Tibial nerve (tissue), 4 donors: ENCODE measurements at regions not wholly inside any gene's neighbourhood (a gene's known extent, or its start where the extent isn't known, plus 50 kb on each side); places are given as distances from the start of the nearest gene placed in this dataset.

Experiments
- DNase-seq, 2 donors: peaks; one replicate each; pipeline ENCODE4 v3.0.0-alpha.2; 2019; ENCODE audit warnings: low spot score in 2 of 2
- H3K27ac ChIP-seq, 4 donors: fragments of 200-600 bp; sonication (generic) in 3 of 4; one replicate each; pipeline ENCODE4 v1.5.1; 2017 to 2019; ENCODE audit warnings: mild to moderate bottlenecking in 1 of 4
- H3K27me3 ChIP-seq, 2 donors: fragments of 200-600 bp; sonication (generic) in 1 of 2; one replicate each; pipeline versions ENCODE4 v1.5.1 to v1.6.0; 2017 to 2019
- H3K36me3 ChIP-seq, 3 donors: fragments of 200-600 bp; sonication (generic); one replicate each; pipeline ENCODE4 v1.5.1; 2018 to 2019
- H3K4me1 ChIP-seq, 4 donors: fragments of 200-600 bp; sonication (generic) in 3 of 4; one replicate each; pipeline ENCODE4 v1.5.1; 2017 to 2019
- H3K4me3 ChIP-seq, 4 donors: fragments of 200-600 bp; sonication (generic) in 3 of 4; one replicate each; pipeline ENCODE4 v1.5.1; 2017 to 2019; ENCODE audit warnings: mild to moderate bottlenecking in 1 of 4, moderate library complexity in 1 of 4
- H3K9me3 ChIP-seq, 4 donors: fragments of 200-600 bp; sonication (generic) in 3 of 4; one replicate each; pipeline ENCODE4 v1.5.1; 2017 to 2019
- EP300 ChIP-seq, 2 donors: sonication (generic); formaldehyde crosslinking; IDR thresholded peaks; one replicate each; pipeline ENCODE4 v1.6.1; 2017; ENCODE audit warnings: antibody characterized with exemption in 2 of 2, mild to moderate bottlenecking in 1 of 2
- POLR2A ChIP-seq, 2 donors: fragments of 450-650 bp; IDR thresholded peaks; one replicate each; pipeline ENCODE4 v1.6.1; 2017; ENCODE audit warnings: antibody characterized with exemption in 2 of 2, mild to moderate bottlenecking in 2 of 2, moderate library complexity in 2 of 2
- WGBS, 2 donors: methylation state at CpG; one replicate each; pipeline ENCODE4 v1.1.5; 2018; 5-methylcytosine and 5-hydroxymethylcytosine counted together
- TF ChIP-seq, protein P1 (sequence below), 5 experiments: fragments of 200-600 bp in 3 of 5; fragments of 450-650 bp in 2 of 5; sonication (generic) in 3 of 5; IDR thresholded peaks; one replicate each; pipeline ENCODE4 v1.5.1; 2016 to 2019; ENCODE audit warnings: antibody characterized with exemption in 5 of 5, mild to moderate bottlenecking in 3 of 5, moderate library complexity in 2 of 5

GRCh38 chr12:11559626-11560340 lies 89.7 kb upstream of the ETV6 start:
- no peaks in the 10 kb centered on the region for H3K9me3 ChIP-seq
- H3K36me3 ChIP-seq = no peaks in the 10 kb centered on the region
- H3K4me3 ChIP-seq = no peak overlapping the region
- no peak overlapping the region for H3K27ac ChIP-seq
- 86 to 94% methylated on average over 3 of the region's 3 CpGs for WGBS, 2 donors
- no peak for DNase-seq
- H3K4me1 ChIP-seq = no peaks in the 10 kb centered on the region
- no peak for TF ChIP-seq EP300 (IDR thresholded peaks at IDR 0.05)
- TF ChIP-seq POLR2A (IDR thresholded peaks at IDR 0.05) = no peak
- TF ChIP-seq, protein P1, sequence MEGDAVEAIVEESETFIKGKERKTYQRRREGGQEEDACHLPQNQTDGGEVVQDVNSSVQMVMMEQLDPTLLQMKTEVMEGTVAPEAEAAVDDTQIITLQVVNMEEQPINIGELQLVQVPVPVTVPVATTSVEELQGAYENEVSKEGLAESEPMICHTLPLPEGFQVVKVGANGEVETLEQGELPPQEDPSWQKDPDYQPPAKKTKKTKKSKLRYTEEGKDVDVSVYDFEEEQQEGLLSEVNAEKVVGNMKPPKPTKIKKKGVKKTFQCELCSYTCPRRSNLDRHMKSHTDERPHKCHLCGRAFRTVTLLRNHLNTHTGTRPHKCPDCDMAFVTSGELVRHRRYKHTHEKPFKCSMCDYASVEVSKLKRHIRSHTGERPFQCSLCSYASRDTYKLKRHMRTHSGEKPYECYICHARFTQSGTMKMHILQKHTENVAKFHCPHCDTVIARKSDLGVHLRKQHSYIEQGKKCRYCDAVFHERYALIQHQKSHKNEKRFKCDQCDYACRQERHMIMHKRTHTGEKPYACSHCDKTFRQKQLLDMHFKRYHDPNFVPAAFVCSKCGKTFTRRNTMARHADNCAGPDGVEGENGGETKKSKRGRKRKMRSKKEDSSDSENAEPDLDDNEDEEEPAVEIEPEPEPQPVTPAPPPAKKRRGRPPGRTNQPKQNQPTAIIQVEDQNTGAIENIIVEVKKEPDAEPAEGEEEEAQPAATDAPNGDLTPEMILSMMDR (IDR thresholded peaks at IDR 0.05) = no peak
- H3K27me3 ChIP-seq = no peaks in the 10 kb centered on the region

DNA sequence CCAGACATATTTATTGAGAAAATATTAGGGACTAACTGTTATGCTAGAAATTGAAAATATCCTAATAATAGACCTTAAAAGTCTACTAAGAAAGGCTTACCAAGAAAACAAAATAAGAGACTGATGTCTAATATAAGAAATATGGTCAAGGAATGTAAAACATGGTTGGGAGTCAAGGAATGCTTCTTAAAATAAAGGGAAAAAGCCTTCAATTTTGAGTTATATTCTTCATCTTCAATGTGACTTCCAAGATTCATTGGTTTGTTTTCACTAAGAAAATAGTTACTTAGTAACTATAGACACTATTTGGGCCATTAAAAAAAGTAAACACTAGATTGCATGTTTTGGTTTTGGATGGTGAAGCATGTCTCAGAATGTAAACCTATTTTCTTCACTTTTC lies 88.1 kb upstream of the ETV6 start:
- H3K4me3 ChIP-seq = no peak overlapping the region
- H3K4me1 ChIP-seq = no peaks in the 10 kb centered on the region
- no peaks in the 10 kb centered on the region for H3K36me3 ChIP-seq
- H3K27me3 ChIP-seq = no peaks in the 10 kb centered on the region
- H3K27ac ChIP-seq = no peak overlapping the region
- no peaks in the 10 kb centered on the region for H3K9me3 ChIP-seq
- no peak for DNase-seq
- TF ChIP-seq, protein P1 (IDR thresholded peaks at IDR 0.05) = no peak
- TF ChIP-seq EP300 (IDR thresholded peaks at IDR 0.05) (no peak), POLR2A (IDR thresholded peaks at IDR 0.05) (no peak)

- 86 to 90% methylated on average over 10 of the region's 10 CpGs for WGBS, 2 donors
- Histone ChIP-seq H3K9me3 (no peaks in the 10 kb centered on the region), H3K4me1 (no peaks in the 10 kb centered on the region), H3K27me3 (no peaks in the 10 kb centered on the region), H3K27ac (no peak overlapping the region), H3K36me3 (no peaks in the 10 kb centered on the region), H3K4me3 (no peak overlapping the region)
- TF ChIP-seq, protein P1 (IDR thresholded peaks at IDR 0.05) = no peak
- TF ChIP-seq POLR2A (IDR thresholded peaks at IDR 0.05) = no peak
- TF ChIP-seq EP300 (IDR thresholded peaks at IDR 0.05) = no peak
- DNase-seq = no peak
Observed at GRCh38 chr12:11563785-11564739, 85.4 kb upstream of the ETV6 start.

- H3K36me3 ChIP-seq = no peaks in the 10 kb centered on the region
Observed at GRCh38 chr12:11564984-11565651, 84.4 kb upstream of the ETV6 start.

More at GRCh38 chr12:11564984-11565651, 84.4 kb upstream of the ETV6 start:
- WGBS, 2 donors = 88 to 95% methylated on average over 7 of the region's 7 CpGs
- Histone ChIP-seq H3K4me1 (no peaks in the 10 kb centered on the region), H3K9me3 (no peaks in the 10 kb centered on the region), H3K27ac (no peak overlapping the region), H3K4me3 (no peak overlapping the region), H3K27me3 (no peaks in the 10 kb centered on the region)
- no peak for DNase-seq
- TF ChIP-seq EP300 (IDR thresholded peaks at IDR 0.05) (no peak), POLR2A (IDR thresholded peaks at IDR 0.05) (no peak)
- TF ChIP-seq, protein P1 (IDR thresholded peaks at IDR 0.05) = no peak
